GM23338 (cell line): ENCODE measurements at regions not wholly inside any gene's neighbourhood (a gene's known extent, or its start where the extent isn't known, plus 50 kb on each side); places are given as distances from the start of the nearest gene placed in this dataset.

ENCODE experiments used
- CREB1 ChIP-seq: fragments of 250-450 bp; sonication (Bioruptor Pico); IDR thresholded peaks from 2 replicates; pipeline ENCODE4 v1.5.0; 2020; ENCODE audit warnings: low read depth, mild to moderate bottlenecking, moderate library complexity
- CTCF ChIP-seq, 2 experiments: fragments of 200-600 bp in 1 of 2; sonication (generic) in 1 of 2; conservative IDR thresholded peaks; 2 replicates each; pipeline versions ENCODE4 v1.5.1 to v1.6.1; 2016 to 2017; ENCODE audit warnings: antibody characterized with exemption in 2 of 2, low read depth in 2 of 2, mild to moderate bottlenecking in 2 of 2, moderate library complexity in 1 of 2
- EZH2 ChIP-seq: fragments of 200-600 bp; sonication (generic); IDR thresholded peaks from one replicate; pipeline ENCODE4 v1.8.0; 2017; ENCODE audit warnings: antibody characterized with exemption, mild to moderate bottlenecking, low read depth; ENCODE audit not compliant: unreplicated experiment
- EZH2phosphoT487 ChIP-seq: fragments of 200-600 bp; sonication (generic); IDR thresholded peaks from one replicate; pipeline ENCODE4 v1.8.1; 2018; ENCODE audit warnings: antibody characterized with exemption; ENCODE audit not compliant: unreplicated experiment
- JUNB ChIP-seq: IDR thresholded peaks from one replicate; pipeline ENCODE4 v1.6.1; 2016; ENCODE audit warnings: antibody characterized with exemption; ENCODE audit not compliant: unreplicated experiment
- POLR2AphosphoS5 ChIP-seq: IDR thresholded peaks from 2 replicates; pipeline ENCODE4 v1.6.1; 2016; ENCODE audit warnings: antibody characterized with exemption, low read depth
- REST ChIP-seq: IDR thresholded peaks from one replicate; pipeline ENCODE4 v1.6.1; 2018; ENCODE audit warnings: antibody characterized with exemption; ENCODE audit not compliant: unreplicated experiment
- STAT1 ChIP-seq: IDR thresholded peaks from one replicate; pipeline ENCODE4 v1.6.1; 2016; ENCODE audit warnings: antibody characterized with exemption; ENCODE audit not compliant: unreplicated experiment
- ZNF331 ChIP-seq: fragments of 250-450 bp; sonication (Bioruptor Pico); IDR thresholded peaks from 2 replicates; pipeline ENCODE4 v1.5.0; 2020; ENCODE audit warnings: low read depth, mild to moderate bottlenecking, moderate library complexity

DNA sequence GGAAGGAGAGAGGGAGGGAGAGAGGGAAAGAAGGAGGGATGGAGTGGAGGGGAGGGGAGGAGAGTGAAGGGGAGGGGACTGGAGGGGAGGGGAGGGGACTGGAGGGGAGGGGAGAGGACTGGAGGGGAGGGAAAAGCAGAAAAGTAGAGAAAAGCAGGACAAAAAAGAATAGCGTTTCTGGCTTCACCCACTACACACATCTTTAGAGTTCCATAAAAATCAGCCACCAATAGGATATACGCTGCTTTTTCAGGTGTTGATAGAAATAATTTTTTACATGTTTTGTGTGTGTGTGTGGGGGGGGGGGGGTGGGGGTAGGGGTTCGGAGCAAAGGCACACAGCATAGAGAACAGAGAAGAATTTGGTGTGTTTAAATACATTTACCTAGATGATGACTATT is 1259.1 kb downstream of the EPHA7 start:
- TF ChIP-seq CTCF (conservative IDR thresholded peaks at IDR 0.05; ENCODE audit: low read depth in 2 of 2), result no peak
- TF ChIP-seq EZH2, result no peak
- no peak for TF ChIP-seq JUNB
- TF ChIP-seq POLR2AphosphoS5, result no peak
- no peak for TF ChIP-seq REST
- TF ChIP-seq EZH2phosphoT487, result no peak
- no peak for TF ChIP-seq CREB1 (CRISPR knock-in tag)
- no peak for TF ChIP-seq STAT1
- no peak for TF ChIP-seq ZNF331
